HEK293 (cell line): ENCODE measurements at regions not wholly inside any gene's neighbourhood (a gene's known extent, or its start where the extent isn't known, plus 50 kb on each side); places are given as distances from the start of the nearest gene placed in this dataset.

Experiments used
- CTCF ChIA-PET: fragments of 350-600 bp; formaldehyde crosslinking; extraction: SDS; loops from one replicate; lab custom pipeline; 2021; ENCODE audit warnings: antibody characterized with exemption; lab: Yijun Ruan, JAX
- POLR2A ChIA-PET: fragments of 300-600 bp; formaldehyde crosslinking; extraction: SDS; loops from one replicate; lab custom pipeline; 2020; ENCODE audit warnings: antibody characterized with exemption, inconsistent platforms; lab: Yijun Ruan, JAX
- H3K27ac ChIP-seq: fragments of 200-500 bp; sonication (Bioruptor generic); 2 replicates; pipeline ENCODE4 v1.5.1; 2014; ENCODE audit warnings: low read depth, low read length, control low read depth, inconsistent platforms; ENCODE audit errors: extremely low read depth
- H3K36me3 ChIP-seq, 2 experiments: fragments of 200-500 bp in 1 of 2; sonication (Bioruptor generic) in 1 of 2; 1 replicate in 1 of 2; 2 replicates in 1 of 2; pipeline ENCODE4 v1.5.1; 2014 to 2017; ENCODE audit warnings: inconsistent platforms in 2 of 2, low read length in 2 of 2; ENCODE audit not compliant: control insufficient read depth in 2 of 2, insufficient read depth in 1 of 2
- H3K4me1 ChIP-seq: fragments of 200-500 bp; sonication (Bioruptor generic); 2 replicates; pipeline ENCODE4 v1.5.1; 2014; ENCODE audit warnings: mild to moderate bottlenecking, low read length, inconsistent platforms; ENCODE audit not compliant: control insufficient read depth, insufficient read depth
- H3K4me3 ChIP-seq: 2 replicates; pipeline ENCODE4 v1.5.1; 2011; ENCODE audit warnings: low read depth, mild to moderate bottlenecking, control low read depth, low read length, moderate library complexity
- H3K9me3 ChIP-seq: fragments of 200-500 bp; sonication (Bioruptor generic); 2 replicates; pipeline ENCODE4 v1.5.1; 2014; ENCODE audit warnings: low read depth, low read length, inconsistent platforms; ENCODE audit not compliant: control insufficient read depth, insufficient read depth
- GLI4 ChIP-seq: fragments of 450-650 bp; formaldehyde crosslinking; IDR thresholded peaks from 2 replicates; pipeline ENCODE4 v1.5.1; 2016; ENCODE audit warnings: missing biosample characterization, missing genetic modification characterization
- HOXD13 ChIP-seq: sonication (generic); formaldehyde crosslinking; IDR thresholded peaks from 2 replicates; pipeline ENCODE4 v1.8.0; 2022; ENCODE audit warnings: missing genetic modification reagents, borderline replicate concordance
- TSHZ1 ChIP-seq: fragments of 450-650 bp; formaldehyde crosslinking; IDR thresholded peaks from 2 replicates; pipeline ENCODE4 v1.5.1; 2016; ENCODE audit warnings: missing biosample characterization, missing genetic modification characterization, borderline replicate concordance
- ZFHX2 ChIP-seq: fragments of 450-650 bp; formaldehyde crosslinking; conservative IDR thresholded peaks from 2 replicates; pipeline ENCODE4 v1.5.1; 2016; ENCODE audit warnings: missing biosample characterization, missing genetic modification characterization
- ZFP3 ChIP-seq: fragments of 450-650 bp; formaldehyde crosslinking; IDR thresholded peaks from 2 replicates; pipeline ENCODE4 v1.5.1; 2016; ENCODE audit warnings: low read depth, missing biosample characterization, missing genetic modification characterization
- ZFP41 ChIP-seq: fragments of 450-650 bp; formaldehyde crosslinking; IDR thresholded peaks from 2 replicates; pipeline ENCODE4 v1.5.1; 2016; ENCODE audit warnings: missing biosample characterization, missing genetic modification characterization, borderline replicate concordance
- ZFP69B ChIP-seq: fragments of 450-650 bp; formaldehyde crosslinking; IDR thresholded peaks from 2 replicates; pipeline ENCODE4 v1.5.1; 2016; ENCODE audit warnings: missing biosample characterization, missing genetic modification characterization
- ZNF114 ChIP-seq: fragments of 450-650 bp; formaldehyde crosslinking; IDR thresholded peaks from 2 replicates; pipeline ENCODE4 v1.5.0; 2017; ENCODE audit warnings: missing biosample characterization, missing genetic modification characterization
- ZNF175 ChIP-seq: fragments of 450-650 bp; formaldehyde crosslinking; IDR thresholded peaks from 2 replicates; pipeline ENCODE4 v1.5.1; 2016; ENCODE audit warnings: missing biosample characterization, missing genetic modification characterization
- ZNF18 ChIP-seq: fragments of 450-650 bp; formaldehyde crosslinking; IDR thresholded peaks from 2 replicates; pipeline ENCODE4 v1.5.1; 2016; ENCODE audit warnings: missing biosample characterization, missing genetic modification characterization
- ZNF202 ChIP-seq: fragments of 450-650 bp; formaldehyde crosslinking; IDR thresholded peaks from 2 replicates; pipeline ENCODE4 v1.5.1; 2016; ENCODE audit warnings: missing biosample characterization, missing genetic modification characterization, borderline replicate concordance
- ZNF280C ChIP-seq: fragments of 450-650 bp; formaldehyde crosslinking; IDR thresholded peaks from 2 replicates; pipeline ENCODE4 v1.5.1; 2016; ENCODE audit warnings: missing biosample characterization, missing genetic modification characterization
- ZNF341 ChIP-seq: fragments of 450-650 bp; formaldehyde crosslinking; IDR thresholded peaks from 2 replicates; pipeline ENCODE4; 2016; ENCODE audit warnings: low read depth, missing biosample characterization, missing genetic modification characterization
- ZNF416 ChIP-seq: fragments of 450-650 bp; formaldehyde crosslinking; IDR thresholded peaks from 2 replicates; pipeline ENCODE4 v1.5.1; 2016; ENCODE audit warnings: missing biosample characterization, missing genetic modification characterization
- ZNF433 ChIP-seq: fragments of 450-650 bp; formaldehyde crosslinking; IDR thresholded peaks from 2 replicates; pipeline ENCODE4 v1.5.1; 2016; ENCODE audit warnings: missing biosample characterization, missing genetic modification characterization, low read depth
- ZNF529 ChIP-seq: fragments of 450-650 bp; formaldehyde crosslinking; IDR thresholded peaks from 2 replicates; pipeline ENCODE4 v1.5.1; 2017; ENCODE audit warnings: missing genetic modification characterization, missing biosample characterization; ENCODE audit not compliant: insufficient replicate concordance
- ZNF530 ChIP-seq: fragments of 450-650 bp; formaldehyde crosslinking; IDR thresholded peaks from 2 replicates; pipeline ENCODE4 v1.5.1; 2016; ENCODE audit warnings: low read depth, missing biosample characterization, missing genetic modification characterization
- ZNF548 ChIP-seq: fragments of 450-650 bp; formaldehyde crosslinking; IDR thresholded peaks from 2 replicates; pipeline ENCODE4 v1.5.1; 2016; ENCODE audit warnings: missing biosample characterization, missing genetic modification characterization
- ZNF555 ChIP-seq: fragments of 450-650 bp; formaldehyde crosslinking; conservative IDR thresholded peaks from 2 replicates; pipeline ENCODE4 v1.5.1; 2017; ENCODE audit warnings: missing biosample characterization, mild to moderate bottlenecking, missing genetic modification characterization, inconsistent platforms
- ZNF560 ChIP-seq: fragments of 450-650 bp; formaldehyde crosslinking; IDR thresholded peaks from 2 replicates; pipeline ENCODE4 v1.5.1; 2017; ENCODE audit warnings: missing biosample characterization, missing genetic modification characterization, borderline replicate concordance
- ZNF561 ChIP-seq: fragments of 450-650 bp; IDR thresholded peaks from 2 replicates; pipeline ENCODE4 v1.5.1; 2018; ENCODE audit warnings: missing biosample characterization, missing genetic modification characterization, borderline replicate concordance
- ZNF610 ChIP-seq: fragments of 450-650 bp; formaldehyde crosslinking; IDR thresholded peaks from 2 replicates; pipeline ENCODE4 v1.5.1; 2016; ENCODE audit warnings: missing biosample characterization, missing genetic modification characterization, borderline replicate concordance
- ZNF624 ChIP-seq: fragments of 450-650 bp; formaldehyde crosslinking; IDR thresholded peaks from 2 replicates; pipeline ENCODE4 v1.5.1; 2017; ENCODE audit warnings: missing biosample characterization, missing genetic modification characterization
- ZNF776 ChIP-seq: fragments of 450-650 bp; formaldehyde crosslinking; IDR thresholded peaks from 2 replicates; pipeline ENCODE4 v1.5.0; 2017; ENCODE audit warnings: missing biosample characterization, missing genetic modification characterization, borderline replicate concordance
- ZSCAN5A ChIP-seq: fragments of 450-650 bp; formaldehyde crosslinking; IDR thresholded peaks from 2 replicates; pipeline ENCODE4 v1.5.1; 2016; ENCODE audit warnings: missing biosample characterization, missing genetic modification characterization

- TF ChIP-seq ZNF280C (tag by site-specific recombination) (no peak), ZFP69B (tag by site-specific recombination) (no peak), ZFHX2 (tag by site-specific recombination) (no peak), GLI4 (tag by site-specific recombination) (no peak), HOXD13 (CRISPR knock-in tag) (no peak)
Measured at GRCh38 chr15:91514147-91514546, 339.4 kb upstream of the SLCO3A1 start (continued).

- Histone ChIP-seq H3K27ac (no peak overlapping the region), H3K4me1 (no peaks in the 10 kb centered on the region)
Measured at GRCh38 chr15:91515188-91515754, 338.2 kb upstream of the SLCO3A1 start.

GRCh38 chr15:91516866-91517265, 336.6 kb upstream of the SLCO3A1 start:
- Histone ChIP-seq H3K4me3 (no peak overlapping the region), H3K4me1 (no peaks in the 10 kb centered on the region), H3K9me3 (no peaks in the 10 kb centered on the region), H3K27ac (no peak overlapping the region), H3K36me3 (no peaks in the 10 kb centered on the region)
- POLR2A ChIA-PET: no interaction called here
- CTCF ChIA-PET: no interaction called here
- TF ChIP-seq ZNF776 (tag by site-specific recombination) (no peak), ZNF202 (tag by site-specific recombination) (no peak), ZNF433 (tag by site-specific recombination) (no peak), ZNF610 (no peak), ZNF18 (no peak), ZFP3 (tag by site-specific recombination) (no peak), ZNF175 (tag by site-specific recombination) (no peak), TSHZ1 (tag by site-specific recombination) (no peak), ZNF114 (no peak), ZNF416 (tag by site-specific recombination) (no peak), ZNF560 (tag by site-specific recombination) (no peak), ZNF280C (tag by site-specific recombination) (no peak)

More at GRCh38 chr15:91515188-91515754, 338.2 kb upstream of the SLCO3A1 start:
- Histone ChIP-seq H3K9me3 (no peaks in the 10 kb centered on the region), H3K36me3 (no peaks in the 10 kb centered on the region), H3K4me3 (no peak overlapping the region)
- TF ChIP-seq ZNF530 (tag by site-specific recombination) (no peak), ZNF341 (tag by site-specific recombination) (no peak), ZNF529 (tag by site-specific recombination) (no peak), ZSCAN5A (tag by site-specific recombination) (no peak), ZFP41 (tag by site-specific recombination) (no peak), ZNF561 (tag by site-specific recombination) (no peak), ZNF624 (tag by site-specific recombination) (no peak), ZNF555 (tag by site-specific recombination) (no peak), ZNF548 (no peak)
- CTCF ChIA-PET: interaction anchor here (0.6 to 0.8 kb wide), 3 partner anchors 8 to 338 kb away, joined by 3 to 6 read pairs (median 3); partner anchors contain the start of gene SLCO3A1
- POLR2A ChIA-PET: no interaction called here
